ENCODE measurements at regions not wholly inside any gene's neighbourhood (a gene's known extent, or its start where the extent isn't known, plus 50 kb on each side); places are given as distances from the start of the nearest gene placed in this dataset.

GRCh38 chr6:164763788-164764187, 545.6 kb downstream of the C6orf118 start:
- TF ChIP-seq CTCF (IDR thresholded peaks at IDR 0.05) (no peak), POLR2A (IDR thresholded peaks at IDR 0.05) (no peak), POLR2AphosphoS5 (IDR thresholded peaks at IDR 0.05) (no peak)
